ENCODE measurements at regions not wholly inside any gene's neighbourhood (a gene's known extent, or its start where the extent isn't known, plus 50 kb on each side); places are given as distances from the start of the nearest gene placed in this dataset.

DNA sequence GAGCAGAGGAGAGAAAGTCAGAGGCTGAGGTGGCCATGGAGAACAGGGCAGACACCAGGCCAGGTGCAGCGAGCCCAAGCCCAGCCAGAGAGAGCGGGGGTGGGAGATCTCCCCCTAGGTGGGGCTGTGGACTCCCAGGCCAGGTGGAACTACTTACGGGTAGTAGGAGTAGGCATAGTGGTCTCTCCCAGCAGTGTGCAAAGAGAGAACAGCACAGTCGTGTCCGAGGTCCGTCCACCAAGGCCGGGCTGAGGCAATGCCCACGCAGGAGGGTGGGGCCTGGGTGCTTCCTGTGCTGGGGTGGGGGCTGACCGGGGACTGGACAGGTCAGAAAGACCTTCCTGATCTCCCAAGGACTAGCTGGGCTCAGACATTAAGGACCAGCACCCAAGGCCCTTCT is 263.7 kb downstream of the PTPRU start:
- TF ChIP-seq FOXP2 (optimal IDR thresholded peaks at IDR 0.05; ENCODE audit: borderline replicate concordance, extremely low read depth, extremely low read length, insufficient read depth) (no peak), REST (IDR thresholded peaks at IDR 0.05; ENCODE audit: insufficient read depth in 1 of 2, low read depth in 2 of 2, low read length in 2 of 2) (no peak)

- TF ChIP-seq TAF1 (IDR thresholded peaks at IDR 0.05; ENCODE audit: borderline replicate concordance, insufficient read depth, low read length) (no peak), REST (IDR thresholded peaks at IDR 0.05; ENCODE audit: insufficient read depth in 1 of 2, low read depth in 2 of 2, low read length in 2 of 2) (no peak), POLR2AphosphoS5 (IDR thresholded peaks at IDR 0.05; ENCODE audit: low read depth, low read length) (no peak), FOXP2 (optimal IDR thresholded peaks at IDR 0.05; ENCODE audit: borderline replicate concordance, extremely low read depth, extremely low read length, insufficient read depth) (no peak), SIN3A (IDR thresholded peaks at IDR 0.05; ENCODE audit: borderline replicate concordance, insufficient read depth, low read length) (no peak)
Measured at GRCh38 chr1:29499104-29499650, 262.9 kb downstream of the PTPRU start.

DNA sequence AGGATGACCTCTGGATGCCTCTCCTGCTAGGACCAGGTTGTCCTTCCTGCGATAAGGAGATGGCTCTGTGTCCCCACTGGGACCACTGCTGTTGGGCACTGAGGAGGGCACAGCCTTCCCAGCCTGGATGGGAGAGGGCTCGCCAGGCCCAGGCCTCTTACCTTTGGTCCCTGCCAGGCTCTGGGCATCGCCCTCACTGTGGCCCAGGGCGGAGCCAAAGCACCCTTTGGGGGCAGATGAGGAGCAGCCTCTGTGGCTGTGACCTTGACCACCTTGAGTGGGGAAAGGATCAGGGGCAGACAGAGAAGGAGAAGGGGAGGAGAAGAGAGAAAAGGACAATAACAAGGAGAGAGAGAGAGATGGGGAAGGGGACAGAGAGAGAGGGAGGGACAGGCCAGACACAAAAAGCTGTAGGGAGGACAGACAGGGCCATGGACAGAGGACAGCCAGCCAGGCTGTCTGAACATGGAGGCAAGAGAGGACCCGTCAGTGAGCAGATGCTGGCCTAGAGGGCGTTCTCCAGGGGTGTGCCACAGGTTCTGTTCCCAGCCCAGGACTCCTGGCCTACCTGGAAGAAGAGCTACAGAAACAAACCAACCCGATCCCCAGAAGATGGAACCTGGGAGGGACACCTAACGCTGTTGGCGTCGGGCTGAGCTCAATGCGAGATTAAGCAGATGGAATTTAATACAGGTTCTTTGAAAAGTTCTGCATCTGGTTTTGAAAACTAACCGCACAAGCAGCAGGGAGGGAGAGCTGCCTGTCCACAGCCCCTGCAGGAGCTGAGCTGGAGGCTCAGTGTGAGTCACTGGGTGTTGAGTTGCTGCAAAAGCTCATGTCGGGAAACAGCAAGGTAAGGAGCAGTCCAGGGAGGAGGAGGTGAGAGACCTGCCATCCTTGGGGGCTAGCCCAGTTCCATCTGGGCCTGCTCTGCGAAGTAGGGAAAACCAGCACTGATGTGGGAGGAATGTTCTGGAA is 262.1 kb downstream of the PTPRU start:
- TF ChIP-seq FOXP2 (optimal IDR thresholded peaks at IDR 0.05; ENCODE audit: borderline replicate concordance, extremely low read depth, extremely low read length, insufficient read depth) (no peak), SIN3A (IDR thresholded peaks at IDR 0.05; ENCODE audit: borderline replicate concordance, insufficient read depth, low read length) (no peak), POLR2AphosphoS5 (IDR thresholded peaks at IDR 0.05; ENCODE audit: low read depth, low read length) (no peak), TAF1 (IDR thresholded peaks at IDR 0.05; ENCODE audit: borderline replicate concordance, insufficient read depth, low read length) (no peak), REST (IDR thresholded peaks at IDR 0.05; ENCODE audit: insufficient read depth in 1 of 2, low read depth in 2 of 2, low read length in 2 of 2) (no peak)

GRCh38 chr1:29497395-29498125 is 261.2 kb downstream of the PTPRU start:
- TF ChIP-seq FOXP2 (optimal IDR thresholded peaks at IDR 0.05; ENCODE audit: borderline replicate concordance, extremely low read depth, extremely low read length, insufficient read depth), result no peak
- TF ChIP-seq SIN3A (IDR thresholded peaks at IDR 0.05; ENCODE audit: borderline replicate concordance, insufficient read depth, low read length), result no peak
- no peak for TF ChIP-seq TAF1 (IDR thresholded peaks at IDR 0.05; ENCODE audit: borderline replicate concordance, insufficient read depth, low read length)
- TF ChIP-seq REST (IDR thresholded peaks at IDR 0.05; ENCODE audit: insufficient read depth in 1 of 2, low read depth in 2 of 2, low read length in 2 of 2), result no peak
- TF ChIP-seq POLR2AphosphoS5 (IDR thresholded peaks at IDR 0.05; ENCODE audit: low read depth, low read length), result no peak

Data from PFSK-1 (cell line).